SK-N-SH treated with all-trans-retinoic acid at 6 μM for 48 hours (cell line): ENCODE measurements at regions not wholly inside any gene's neighbourhood (a gene's known extent, or its start where the extent isn't known, plus 50 kb on each side); places are given as distances from the start of the nearest gene placed in this dataset.

Experiments used
- ATAC-seq: fragments of 200-7000 bp; cut with Tn5 transposase; 3 replicates; pipeline ENCODE4 v1.9.1; 2020; ENCODE audit warnings: mild to moderate bottlenecking, moderate library complexity
- BACH2 ChIP-seq: fragments of 250-450 bp; sonication (Bioruptor Pico); IDR thresholded peaks from 2 replicates; pipeline ENCODE4 v1.9.0; 2021; ENCODE audit warnings: mild to moderate bottlenecking, borderline replicate concordance
- CREB5 ChIP-seq: fragments of 250-450 bp; sonication (Bioruptor Pico); IDR thresholded peaks from 2 replicates; pipeline ENCODE4 v1.5.1; 2020; ENCODE audit warnings: low read depth, mild to moderate bottlenecking, moderate library complexity
- CSDC2 ChIP-seq: fragments of 250-450 bp; sonication (Bioruptor Pico); IDR thresholded peaks from 2 replicates; pipeline ENCODE4 v1.5.0; 2020; ENCODE audit warnings: mild to moderate bottlenecking, moderate library complexity
- ESRRG ChIP-seq: fragments of 250-450 bp; sonication (Bioruptor Pico); IDR thresholded peaks from 2 replicates; pipeline ENCODE4 v1.6.1; 2021; ENCODE audit warnings: mild to moderate bottlenecking
- GLIS3 ChIP-seq: fragments of 250-450 bp; sonication (Bioruptor Pico); IDR thresholded peaks from 2 replicates; pipeline ENCODE4 v1.5.0; 2020; ENCODE audit warnings: mild to moderate bottlenecking, moderate library complexity
- ISL1 ChIP-seq: fragments of 250-450 bp; sonication (Bioruptor Pico); IDR thresholded peaks from 2 replicates; pipeline ENCODE4 v2.1.2; 2022; ENCODE audit warnings: mild to moderate bottlenecking, moderate library complexity
- OSR1 ChIP-seq: fragments of 250-450 bp; sonication (Bioruptor Pico); IDR thresholded peaks from 2 replicates; pipeline ENCODE4 v1.8.0; 2022; ENCODE audit warnings: moderate library complexity, mild to moderate bottlenecking, inconsistent platforms
- PATZ1 ChIP-seq: fragments of 250-450 bp; sonication (Bioruptor Pico); IDR thresholded peaks from 2 replicates; pipeline ENCODE4 v1.8.0; 2020; ENCODE audit warnings: mild to moderate bottlenecking, moderate library complexity, borderline replicate concordance
- POU6F1 ChIP-seq: fragments of 250-450 bp; sonication (Bioruptor Pico); IDR thresholded peaks from 2 replicates; pipeline ENCODE4 v1.8.0; 2021; ENCODE audit warnings: low read depth, mild to moderate bottlenecking, moderate library complexity, borderline replicate concordance
- PPARA ChIP-seq: fragments of 250-450 bp; sonication (Bioruptor Pico); IDR thresholded peaks from 2 replicates; pipeline ENCODE4 v1.5.0; 2020; ENCODE audit warnings: mild to moderate bottlenecking, borderline replicate concordance
- RARB ChIP-seq: fragments of 250-450 bp; sonication (Bioruptor Pico); IDR thresholded peaks from 2 replicates; pipeline ENCODE4 v1.8.0; 2021; ENCODE audit warnings: mild to moderate bottlenecking, moderate library complexity
- SNAI2 ChIP-seq: fragments of 250-450 bp; sonication (Bioruptor Pico); IDR thresholded peaks from 2 replicates; pipeline ENCODE4 v1.5.0; 2020; ENCODE audit warnings: mild to moderate bottlenecking, moderate library complexity
- TCF4 ChIP-seq: fragments of 250-450 bp; sonication (Bioruptor Pico); IDR thresholded peaks from 2 replicates; pipeline ENCODE4 v1.8.0; 2021; ENCODE audit warnings: mild to moderate bottlenecking, moderate library complexity, borderline replicate concordance
- TOX ChIP-seq: fragments of 250-450 bp; sonication (Bioruptor Pico); IDR thresholded peaks from 2 replicates; pipeline ENCODE4 v1.8.0; 2021; ENCODE audit warnings: mild to moderate bottlenecking, moderate library complexity, borderline replicate concordance
- TSHZ2 ChIP-seq: fragments of 250-450 bp; sonication (Bioruptor Pico); IDR thresholded peaks from 2 replicates; pipeline ENCODE4 v1.5.0; 2020; ENCODE audit warnings: mild to moderate bottlenecking, moderate library complexity
- ZC3H10 ChIP-seq: fragments of 250-450 bp; sonication (Bioruptor Pico); IDR thresholded peaks from 2 replicates; pipeline ENCODE4 v1.5.1; 2021; ENCODE audit warnings: mild to moderate bottlenecking, moderate library complexity
- ZFP3 ChIP-seq: fragments of 250-450 bp; sonication (Bioruptor Pico); IDR thresholded peaks from 2 replicates; pipeline ENCODE4 v1.5.0; 2020; ENCODE audit warnings: mild to moderate bottlenecking, moderate library complexity
- ZNF565 ChIP-seq: fragments of 450-650 bp; formaldehyde crosslinking; conservative IDR thresholded peaks from 2 replicates; pipeline ENCODE4 v1.5.0; 2020; ENCODE audit warnings: low read depth, mild to moderate bottlenecking, moderate library complexity
- ZNF70 ChIP-seq: fragments of 450-650 bp; formaldehyde crosslinking; IDR thresholded peaks from 2 replicates; pipeline ENCODE4 v1.5.0; 2020; ENCODE audit warnings: mild to moderate bottlenecking, moderate library complexity
- ZNF8 ChIP-seq: fragments of 450-650 bp; formaldehyde crosslinking; IDR thresholded peaks from 2 replicates; pipeline ENCODE4 v1.5.0; 2020; ENCODE audit warnings: mild to moderate bottlenecking, moderate library complexity

- TF ChIP-seq BACH2 (CRISPR knock-in tag) (no peak), RARB (no peak), ZNF70 (CRISPR knock-in tag) (no peak), PPARA (no peak), TOX (CRISPR knock-in tag) (no peak), TCF4 (CRISPR knock-in tag) (no peak), GLIS3 (no peak), OSR1 (CRISPR knock-in tag) (no peak), TSHZ2 (no peak), ZC3H10 (no peak), ZNF8 (CRISPR knock-in tag) (no peak), ISL1 (CRISPR knock-in tag) (no peak), POU6F1 (no peak), ZNF565 (CRISPR knock-in tag) (no peak), CSDC2 (CRISPR knock-in tag) (no peak), ESRRG (CRISPR knock-in tag) (no peak)
- ATAC-seq, result no peak
Measured at GRCh38 chr14:27164139-27164538, 566.3 kb upstream of the NOVA1 start.

- ATAC-seq, result no peak
Measured at GRCh38 chr14:27175489-27175888, 577.7 kb upstream of the NOVA1 start.

More at GRCh38 chr14:27175489-27175888, 577.7 kb upstream of the NOVA1 start:
- no peak for TF ChIP-seq ZNF565 (CRISPR knock-in tag)
- no peak for TF ChIP-seq RARB
- TF ChIP-seq ZNF70 (CRISPR knock-in tag), result no peak
- no peak for TF ChIP-seq TCF4 (CRISPR knock-in tag)
- TF ChIP-seq ESRRG (CRISPR knock-in tag), result no peak
- TF ChIP-seq PPARA, result no peak
- no peak for TF ChIP-seq ISL1 (CRISPR knock-in tag)
- no peak for TF ChIP-seq TOX (CRISPR knock-in tag)
- no peak for TF ChIP-seq CREB5
- no peak for TF ChIP-seq PATZ1 (CRISPR knock-in tag)
- TF ChIP-seq SNAI2 (CRISPR knock-in tag), result no peak
- TF ChIP-seq ZFP3, result no peak
- TF ChIP-seq TSHZ2, result no peak
- no peak for TF ChIP-seq ZC3H10
